SK-N-SH treated with all-trans-retinoic acid at 6 μM for 48 hours (cell line): ENCODE measurements at regions not wholly inside any gene's neighbourhood (a gene's known extent, or its start where the extent isn't known, plus 50 kb on each side); places are given as distances from the start of the nearest gene placed in this dataset.

Source experiments
- ATAC-seq: fragments of 200-7000 bp; cut with Tn5 transposase; 3 replicates; pipeline ENCODE4 v1.9.1; 2020; ENCODE audit warnings: mild to moderate bottlenecking, moderate library complexity
- ARNTL ChIP-seq: fragments of 450-650 bp; formaldehyde crosslinking; IDR thresholded peaks from 2 replicates; pipeline ENCODE4 v1.5.0; 2020; ENCODE audit warnings: low read depth, mild to moderate bottlenecking, moderate library complexity, borderline replicate concordance
- CREB5 ChIP-seq: fragments of 250-450 bp; sonication (Bioruptor Pico); IDR thresholded peaks from 2 replicates; pipeline ENCODE4 v1.5.1; 2020; ENCODE audit warnings: low read depth, mild to moderate bottlenecking, moderate library complexity
- CSDC2 ChIP-seq: fragments of 250-450 bp; sonication (Bioruptor Pico); IDR thresholded peaks from 2 replicates; pipeline ENCODE4 v1.5.0; 2020; ENCODE audit warnings: mild to moderate bottlenecking, moderate library complexity
- ESRRG ChIP-seq: fragments of 250-450 bp; sonication (Bioruptor Pico); IDR thresholded peaks from 2 replicates; pipeline ENCODE4 v1.6.1; 2021; ENCODE audit warnings: mild to moderate bottlenecking
- GLIS3 ChIP-seq: fragments of 250-450 bp; sonication (Bioruptor Pico); IDR thresholded peaks from 2 replicates; pipeline ENCODE4 v1.5.0; 2020; ENCODE audit warnings: mild to moderate bottlenecking, moderate library complexity
- ISL1 ChIP-seq: fragments of 250-450 bp; sonication (Bioruptor Pico); IDR thresholded peaks from 2 replicates; pipeline ENCODE4 v2.1.2; 2022; ENCODE audit warnings: mild to moderate bottlenecking, moderate library complexity
- OSR1 ChIP-seq: fragments of 250-450 bp; sonication (Bioruptor Pico); IDR thresholded peaks from 2 replicates; pipeline ENCODE4 v1.8.0; 2022; ENCODE audit warnings: moderate library complexity, mild to moderate bottlenecking, inconsistent platforms
- PATZ1 ChIP-seq: fragments of 250-450 bp; sonication (Bioruptor Pico); IDR thresholded peaks from 2 replicates; pipeline ENCODE4 v1.8.0; 2020; ENCODE audit warnings: mild to moderate bottlenecking, moderate library complexity, borderline replicate concordance
- POU6F1 ChIP-seq: fragments of 250-450 bp; sonication (Bioruptor Pico); IDR thresholded peaks from 2 replicates; pipeline ENCODE4 v1.8.0; 2021; ENCODE audit warnings: low read depth, mild to moderate bottlenecking, moderate library complexity, borderline replicate concordance
- PPARA ChIP-seq: fragments of 250-450 bp; sonication (Bioruptor Pico); IDR thresholded peaks from 2 replicates; pipeline ENCODE4 v1.5.0; 2020; ENCODE audit warnings: mild to moderate bottlenecking, borderline replicate concordance
- RARB ChIP-seq: fragments of 250-450 bp; sonication (Bioruptor Pico); IDR thresholded peaks from 2 replicates; pipeline ENCODE4 v1.8.0; 2021; ENCODE audit warnings: mild to moderate bottlenecking, moderate library complexity
- TCF4 ChIP-seq: fragments of 250-450 bp; sonication (Bioruptor Pico); IDR thresholded peaks from 2 replicates; pipeline ENCODE4 v1.8.0; 2021; ENCODE audit warnings: mild to moderate bottlenecking, moderate library complexity, borderline replicate concordance
- TOX ChIP-seq: fragments of 250-450 bp; sonication (Bioruptor Pico); IDR thresholded peaks from 2 replicates; pipeline ENCODE4 v1.8.0; 2021; ENCODE audit warnings: mild to moderate bottlenecking, moderate library complexity, borderline replicate concordance
- ZC3H10 ChIP-seq: fragments of 250-450 bp; sonication (Bioruptor Pico); IDR thresholded peaks from 2 replicates; pipeline ENCODE4 v1.5.1; 2021; ENCODE audit warnings: mild to moderate bottlenecking, moderate library complexity
- ZFP30 ChIP-seq: fragments of 450-650 bp; formaldehyde crosslinking; IDR thresholded peaks from 2 replicates; pipeline ENCODE4 v1.5.0; 2022; ENCODE audit warnings: mild to moderate bottlenecking, moderate library complexity
- ZNF565 ChIP-seq: fragments of 450-650 bp; formaldehyde crosslinking; conservative IDR thresholded peaks from 2 replicates; pipeline ENCODE4 v1.5.0; 2020; ENCODE audit warnings: low read depth, mild to moderate bottlenecking, moderate library complexity
- ZNF8 ChIP-seq: fragments of 450-650 bp; formaldehyde crosslinking; IDR thresholded peaks from 2 replicates; pipeline ENCODE4 v1.5.0; 2020; ENCODE audit warnings: mild to moderate bottlenecking, moderate library complexity
- TF ChIP-seq, protein P1 (sequence below): fragments of 250-450 bp; sonication (Bioruptor Pico); IDR thresholded peaks from 2 replicates; pipeline ENCODE4 v1.5.0; 2020; ENCODE audit warnings: mild to moderate bottlenecking, moderate library complexity

- no peak for ATAC-seq
- TF ChIP-seq PATZ1 (CRISPR knock-in tag), result no peak
These were observed 134.6 kb upstream of the VLDLR start for GRCh38 chr9:2486988-2487387.

DNA sequence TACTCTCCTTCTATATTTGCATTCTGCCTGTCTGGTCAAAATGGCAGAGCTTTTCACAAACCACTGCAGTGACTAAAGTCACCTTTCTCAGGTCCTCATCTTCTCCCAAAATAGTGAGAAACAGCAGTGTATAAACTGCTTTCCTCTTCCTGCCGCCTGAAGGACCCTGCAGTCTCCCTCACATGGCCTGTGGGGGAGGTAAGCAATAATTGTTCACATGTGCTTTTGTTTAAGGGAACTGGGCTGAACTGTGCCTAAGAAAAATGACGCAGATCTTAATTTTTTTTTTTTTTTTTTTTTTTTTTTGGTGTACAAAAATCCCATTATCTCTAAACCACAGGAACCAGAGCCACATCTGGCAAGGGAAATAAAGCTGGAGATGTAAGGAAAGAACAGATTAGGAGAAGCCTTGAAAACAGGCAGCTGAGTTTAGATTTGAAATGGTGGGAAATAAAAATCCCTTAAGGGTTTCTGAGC is 131.7 kb upstream of the VLDLR start:
- ATAC-seq, result peak; percentile 81
- no peak for TF ChIP-seq ESRRG (CRISPR knock-in tag)
- TF ChIP-seq ISL1 (CRISPR knock-in tag), result peak; percentile 36
- TF ChIP-seq ZNF8 (CRISPR knock-in tag), result peak; percentile 31; the same call in 1 of the 2 replicates
- 0 out of 2 replicates have a peak, but pooled peaks have one; percentile 18 for TF ChIP-seq CREB5 (CRISPR knock-in tag)
- TF ChIP-seq TCF4, result peak; percentile 90; the same call in 1 of the 2 replicates
- no peak for TF ChIP-seq CSDC2 (CRISPR knock-in tag)
- TF ChIP-seq, protein P1, sequence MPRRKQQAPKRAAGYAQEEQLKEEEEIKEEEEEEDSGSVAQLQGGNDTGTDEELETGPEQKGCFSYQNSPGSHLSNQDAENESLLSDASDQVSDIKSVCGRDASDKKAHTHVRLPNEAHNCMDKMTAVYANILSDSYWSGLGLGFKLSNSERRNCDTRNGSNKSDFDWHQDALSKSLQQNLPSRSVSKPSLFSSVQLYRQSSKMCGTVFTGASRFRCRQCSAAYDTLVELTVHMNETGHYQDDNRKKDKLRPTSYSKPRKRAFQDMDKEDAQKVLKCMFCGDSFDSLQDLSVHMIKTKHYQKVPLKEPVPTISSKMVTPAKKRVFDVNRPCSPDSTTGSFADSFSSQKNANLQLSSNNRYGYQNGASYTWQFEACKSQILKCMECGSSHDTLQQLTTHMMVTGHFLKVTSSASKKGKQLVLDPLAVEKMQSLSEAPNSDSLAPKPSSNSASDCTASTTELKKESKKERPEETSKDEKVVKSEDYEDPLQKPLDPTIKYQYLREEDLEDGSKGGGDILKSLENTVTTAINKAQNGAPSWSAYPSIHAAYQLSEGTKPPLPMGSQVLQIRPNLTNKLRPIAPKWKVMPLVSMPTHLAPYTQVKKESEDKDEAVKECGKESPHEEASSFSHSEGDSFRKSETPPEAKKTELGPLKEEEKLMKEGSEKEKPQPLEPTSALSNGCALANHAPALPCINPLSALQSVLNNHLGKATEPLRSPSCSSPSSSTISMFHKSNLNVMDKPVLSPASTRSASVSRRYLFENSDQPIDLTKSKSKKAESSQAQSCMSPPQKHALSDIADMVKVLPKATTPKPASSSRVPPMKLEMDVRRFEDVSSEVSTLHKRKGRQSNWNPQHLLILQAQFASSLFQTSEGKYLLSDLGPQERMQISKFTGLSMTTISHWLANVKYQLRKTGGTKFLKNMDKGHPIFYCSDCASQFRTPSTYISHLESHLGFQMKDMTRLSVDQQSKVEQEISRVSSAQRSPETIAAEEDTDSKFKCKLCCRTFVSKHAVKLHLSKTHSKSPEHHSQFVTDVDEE (CRISPR knock-in tag), result peak; percentile 26; the same call in 1 of the 2 replicates
- TF ChIP-seq ZNF565 (CRISPR knock-in tag), result no peak
- no peak for TF ChIP-seq TOX (CRISPR knock-in tag)

- no peak for ATAC-seq
- no peak for TF ChIP-seq PPARA (CRISPR knock-in tag)
- no peak for TF ChIP-seq ARNTL (CRISPR knock-in tag)
- TF ChIP-seq ZFP30 (CRISPR knock-in tag), result no peak
- no peak for TF ChIP-seq PATZ1 (CRISPR knock-in tag)
- TF ChIP-seq RARB (CRISPR knock-in tag), result no peak
- no peak for TF ChIP-seq OSR1
- no peak for TF ChIP-seq CREB5 (CRISPR knock-in tag)
- TF ChIP-seq ZNF565 (CRISPR knock-in tag), result no peak
- no peak for TF ChIP-seq ZC3H10 (CRISPR knock-in tag)
- TF ChIP-seq ISL1 (CRISPR knock-in tag), result no peak
- TF ChIP-seq ZNF8 (CRISPR knock-in tag), result no peak
- TF ChIP-seq GLIS3 (CRISPR knock-in tag), result no peak
- TF ChIP-seq POU6F1 (CRISPR knock-in tag), result no peak
These were observed 129.4 kb upstream of the VLDLR start for GRCh38 chr9:2492161-2492560.
